ENCODE measurements at regions not wholly inside any gene's neighbourhood (a gene's known extent, or its start where the extent isn't known, plus 50 kb on each side); places are given as distances from the start of the nearest gene placed in this dataset.

DNA sequence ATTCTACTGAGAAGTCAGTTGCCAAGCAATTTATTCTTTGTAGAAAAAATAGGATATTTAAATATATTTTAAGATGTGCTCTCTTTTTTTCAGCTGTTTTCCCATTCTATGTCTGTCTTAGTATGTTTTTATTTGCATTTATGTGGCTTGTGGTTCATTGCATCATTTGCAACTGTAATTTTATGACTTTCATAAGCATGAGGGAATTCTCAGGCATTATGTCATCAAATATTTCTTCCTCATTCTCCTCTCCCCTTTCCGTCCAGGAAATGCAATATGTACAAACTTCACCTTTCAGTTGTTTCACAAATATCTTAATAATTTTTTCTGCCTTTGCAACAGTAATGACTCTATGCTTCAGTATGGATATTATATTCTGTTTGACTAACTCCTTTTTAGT lies 560.2 kb upstream of the LRATD1 start:
- no peak overlapping the region for H3K23ac ChIP-seq (ENCODE audit: insufficient read length)
- H3K14ac ChIP-seq (ENCODE audit: insufficient read length) = no peak overlapping the region
- no peaks in the 10 kb centered on the region for H3K36me3 ChIP-seq (ENCODE audit: control insufficient read depth in 2 of 4, insufficient read depth in 4 of 4, low read length in 3 of 4)
- H4K5ac ChIP-seq (ENCODE audit: insufficient read length, low read depth, low read length) = no peak overlapping the region
- no peak overlapping the region for H3K4me3 ChIP-seq (ENCODE audit: extremely low read depth in 1 of 4, insufficient read depth in 2 of 4, low read depth in 3 of 4, low read length in 4 of 4)
- no peak overlapping the region for H3K9ac ChIP-seq (replicated peaks in 1 of 4; ENCODE audit: extremely low read depth in 1 of 4, low read depth in 3 of 4, low read length in 3 of 4)
- POLR2A ChIA-PET (ENCODE audit: partially characterized antibody) = no interaction called here
- H2BK12ac ChIP-seq (ENCODE audit: low read depth, low read length) = no peak overlapping the region
- H3K56ac ChIP-seq (replicated peaks; ENCODE audit: insufficient read length, low read depth, low read length) = no peak overlapping the region
- no peak overlapping the region for H3K4ac ChIP-seq (replicated peaks; ENCODE audit: insufficient read length, low read depth, low read length)
- H2BK5ac ChIP-seq (ENCODE audit: low read depth, low read length) = no peak overlapping the region
- H2BK20ac ChIP-seq (ENCODE audit: low read length) = no peak overlapping the region
- CTCF ChIA-PET (ENCODE audit: partially characterized antibody) = no interaction called here
- no peak overlapping the region for H2AK5ac ChIP-seq (ENCODE audit: low read depth, low read length)
- H3K4me2 ChIP-seq (ENCODE audit: insufficient read depth in 1 of 2, low read depth in 2 of 2, low read length in 2 of 2) = no peak overlapping the region
- no peaks in the 10 kb centered on the region for H3K9me3 ChIP-seq (ENCODE audit: insufficient read depth in 2 of 2, low read depth in 1 of 2, low read length in 1 of 2)
- WGBS, 2 experiments (ENCODE audit: extremely low coverage in 1 of 2, insufficient coverage in 1 of 2, insufficient read length in 1 of 2, insufficient replicate concordance in 2 of 2, low coverage in 1 of 2, low lambda C conversion rate in 2 of 2, missing lambda C conversion rate in 1 of 2) = no CpG with 5 or more reads among the region's 1 CpG
- no peak overlapping the region for H3K27ac ChIP-seq (ENCODE audit: low read depth, low read length)
- H3K23me2 ChIP-seq (ENCODE audit: low read depth, low read length) = no peaks in the 10 kb centered on the region
- no peak overlapping the region for H2AFZ ChIP-seq (ENCODE audit: low read length)
- no peaks in the 10 kb centered on the region for H3K79me2 ChIP-seq (ENCODE audit: control insufficient read depth in 1 of 2, insufficient read depth in 2 of 2, low read length in 2 of 2)
- no peak for DNase-seq (ENCODE audit: low read depth in 1 of 2, low spot score in 2 of 2)
- H2BK120ac ChIP-seq (replicated peaks; ENCODE audit: low read depth, low read length) = no peak overlapping the region
- H3K18ac ChIP-seq (ENCODE audit: extremely low read depth, low read length) = no peak overlapping the region
- no peaks in the 10 kb centered on the region for H3K27me3 ChIP-seq (replicated peaks in 1 of 4; ENCODE audit: control insufficient read depth in 3 of 4, extremely low read depth in 1 of 4, insufficient read depth in 3 of 4, low read length in 3 of 4)
- no peaks in the 10 kb centered on the region for H3K79me1 ChIP-seq (ENCODE audit: low read depth, low read length)
- H3K4me1 ChIP-seq (replicated peaks in 1 of 4; ENCODE audit: control insufficient read depth in 3 of 4, insufficient read depth in 4 of 4, low read length in 3 of 4) = no peaks in the 10 kb centered on the region
- H4K91ac ChIP-seq (replicated peaks; ENCODE audit: insufficient read length, low read length) = no peak overlapping the region
- H2BK15ac ChIP-seq (ENCODE audit: low read length) = no peak overlapping the region
- no peaks in the 10 kb centered on the region for H4K20me1 ChIP-seq (replicated peaks in 1 of 2; ENCODE audit: control insufficient read depth in 1 of 2, insufficient read depth in 2 of 2, low read length in 2 of 2)
- no peak overlapping the region for H4K8ac ChIP-seq (ENCODE audit: extremely low read depth, insufficient read depth, low read length)
- no peak for FAIRE-seq
- TF ChIP-seq, protein P1, sequence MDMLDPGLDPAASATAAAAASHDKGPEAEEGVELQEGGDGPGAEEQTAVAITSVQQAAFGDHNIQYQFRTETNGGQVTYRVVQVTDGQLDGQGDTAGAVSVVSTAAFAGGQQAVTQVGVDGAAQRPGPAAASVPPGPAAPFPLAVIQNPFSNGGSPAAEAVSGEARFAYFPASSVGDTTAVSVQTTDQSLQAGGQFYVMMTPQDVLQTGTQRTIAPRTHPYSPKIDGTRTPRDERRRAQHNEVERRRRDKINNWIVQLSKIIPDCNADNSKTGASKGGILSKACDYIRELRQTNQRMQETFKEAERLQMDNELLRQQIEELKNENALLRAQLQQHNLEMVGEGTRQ (IDR thresholded peaks at IDR 0.05; ENCODE audit: low read length) = no peak
- TF ChIP-seq GABPA (IDR thresholded peaks at IDR 0.05; ENCODE audit: borderline replicate concordance, insufficient read depth, low read length) (no peak), CEBPB (IDR thresholded peaks at IDR 0.05; ENCODE audit: low read depth, low read length) (no peak), PHF8 (conservative IDR thresholded peaks at IDR 0.05; ENCODE audit: low read depth, low read length) (no peak), TEAD4 (IDR thresholded peaks at IDR 0.05; ENCODE audit: low read depth, low read length) (no peak), KDM5A (IDR thresholded peaks at IDR 0.05; ENCODE audit: low read length) (no peak), RBBP5 (IDR thresholded peaks at IDR 0.05; ENCODE audit: borderline replicate concordance, low read depth, low read length) (no peak), SP1 (IDR thresholded peaks at IDR 0.05; ENCODE audit: low read depth, low read length) (no peak), HDAC6 (IDR thresholded peaks at IDR 0.05; ENCODE audit: low read depth, low read length) (no peak), EZH2 (IDR thresholded peaks at IDR 0.05; ENCODE audit: low read depth, low read length, severe bottlenecking) (no peak), EGR1 (IDR thresholded peaks at IDR 0.05; ENCODE audit: borderline replicate concordance, low read depth, low read length) (no peak), HDAC2 (IDR thresholded peaks at IDR 0.05; ENCODE audit: borderline replicate concordance in 1 of 2, low read depth in 2 of 2, low read length in 2 of 2) (no peak), SUZ12 (IDR thresholded peaks at IDR 0.05; ENCODE audit: low read length) (no peak), CHD1 (IDR thresholded peaks at IDR 0.05; ENCODE audit: low read depth, low read length) (no peak), CBX5 (IDR thresholded peaks at IDR 0.05; ENCODE audit: low read depth, low read length) (no peak)

Measured in H1 (cell line).